Nucleus accumbens (tissue), 56 donors: ENCODE measurements at regions not wholly inside any gene's neighbourhood (a gene's known extent, or its start where the extent isn't known, plus 50 kb on each side); places are given as distances from the start of the nearest gene placed in this dataset.

Source experiments
- DNase-seq, 56 donors: peaks; one replicate each; lab custom pipeline; 2025; lab: John Stamatoyannopoulos, UW

DNA sequence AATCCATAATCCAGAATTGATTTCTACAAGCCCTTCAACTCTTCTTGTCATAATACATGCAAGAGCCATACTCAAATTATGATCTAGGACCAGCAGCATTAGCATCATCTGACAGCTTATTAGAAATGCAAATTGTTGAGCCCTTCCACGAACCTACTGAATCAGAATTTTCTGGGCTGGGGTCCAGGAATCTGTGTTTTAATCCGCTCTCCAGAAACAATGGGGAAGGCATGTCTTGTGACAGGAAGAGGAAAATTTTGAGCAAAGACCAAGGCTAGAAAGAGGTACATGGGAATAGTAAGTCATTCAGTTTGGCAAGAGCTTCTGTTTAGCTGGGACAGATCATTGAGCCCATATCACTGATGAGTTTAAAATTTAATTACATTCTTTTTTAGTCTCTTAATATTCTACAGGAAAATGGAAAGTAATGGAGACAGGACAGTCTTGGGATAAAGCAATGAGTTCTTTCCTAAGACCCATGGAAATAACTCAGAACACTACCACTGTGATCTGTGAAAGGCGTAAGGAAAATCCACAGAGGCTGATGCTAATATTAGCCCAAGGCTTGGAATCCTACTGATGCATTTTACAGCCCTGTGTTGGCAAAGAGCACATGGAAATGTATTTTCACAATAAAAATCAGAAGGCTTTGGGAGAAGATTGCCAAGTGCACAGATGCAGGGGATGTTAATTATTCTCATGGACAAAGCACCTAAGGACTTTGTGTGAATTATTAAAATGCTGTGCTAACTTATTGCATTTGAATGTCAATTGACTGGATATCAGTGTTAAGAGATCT, 73.7 kb upstream of the STK32A start:
- peak in 5 of 56 donors; percentile 2 to 32 (median 4) for DNase-seq

DNA sequence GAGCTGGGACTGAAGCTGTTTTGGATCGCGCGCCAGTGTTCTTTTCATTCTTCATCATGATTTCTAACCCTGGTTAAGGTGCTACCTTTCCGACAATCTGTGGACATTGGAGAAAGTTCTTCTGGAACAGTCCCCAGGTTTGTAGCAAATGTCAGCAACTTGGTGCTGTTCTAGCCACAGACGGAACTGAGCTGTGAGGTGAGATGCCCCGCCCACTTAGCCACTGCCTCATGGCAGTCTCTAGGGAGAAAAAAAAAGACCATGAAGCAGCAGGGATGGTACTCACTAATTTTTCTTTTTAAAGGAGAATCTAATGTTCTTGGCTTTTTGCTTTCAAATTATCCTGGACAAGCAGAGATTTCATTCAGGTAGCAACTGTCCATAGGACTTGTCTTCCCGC, 72.1 kb upstream of the STK32A start:
- DNase-seq: no peak

- DNase-seq: no peak
Measured at GRCh38 chr5:147167529-147167928, 67.3 kb upstream of the STK32A start.

DNA sequence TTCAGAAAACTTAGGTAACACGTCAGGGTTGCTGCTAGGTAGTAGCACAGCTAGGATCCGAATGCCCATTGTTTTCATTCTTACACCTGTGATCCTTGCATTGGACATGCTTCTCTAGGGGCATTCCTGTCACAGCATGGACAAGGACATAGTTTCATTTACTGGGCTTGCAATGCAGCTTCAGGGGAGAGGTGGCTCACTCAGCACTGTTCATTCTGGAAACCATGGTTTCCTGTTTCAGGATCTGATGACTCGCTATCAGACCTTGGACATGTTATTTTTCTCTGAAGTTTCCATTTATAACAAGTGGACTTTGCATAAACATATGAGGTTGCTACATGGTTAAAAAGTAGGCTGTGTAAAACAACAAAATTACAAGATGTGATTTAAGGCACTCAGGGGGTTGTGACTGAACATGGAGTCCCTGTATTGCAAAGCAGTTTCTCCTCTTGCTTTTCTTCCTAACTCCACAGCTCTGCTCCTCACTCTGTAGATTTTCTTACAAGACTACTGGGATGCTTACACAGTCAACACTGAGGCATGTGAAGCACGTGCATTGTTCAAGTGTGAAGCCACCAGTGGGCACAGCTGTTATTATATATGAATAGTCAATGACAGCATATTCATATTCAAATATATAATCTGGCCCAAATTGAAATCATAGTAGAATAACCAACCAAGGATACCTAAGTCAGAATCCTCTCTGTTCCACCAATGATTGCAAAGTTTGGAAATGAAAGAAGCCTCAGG, 66.1 kb upstream of the STK32A start:
- no peak for DNase-seq

- no peak for DNase-seq
Measured at GRCh38 chr5:147169399-147169798, 65.4 kb upstream of the STK32A start.

GRCh38 chr5:147169901-147170300, 64.9 kb upstream of the STK32A start:
- DNase-seq: no peak

DNA sequence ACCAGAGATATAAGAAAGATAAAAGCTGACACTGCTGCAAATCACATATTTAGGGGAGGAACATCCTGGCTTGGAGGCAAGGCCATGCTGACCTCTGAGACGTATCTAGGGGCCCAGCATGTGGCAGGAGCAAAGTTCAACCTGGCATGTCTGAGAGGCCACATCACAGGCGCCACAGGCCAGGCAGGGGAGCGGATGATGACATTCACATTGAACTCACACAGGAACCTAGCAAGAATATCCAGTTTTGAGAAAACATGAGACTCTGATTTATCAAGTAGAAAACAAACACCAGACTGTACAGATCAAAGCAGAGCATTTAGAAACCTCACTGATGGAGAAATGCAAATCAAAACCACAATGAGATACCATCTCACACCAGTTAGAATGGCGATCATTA, 64.2 kb upstream of the STK32A start:
- no peak for DNase-seq

- no peak for DNase-seq
Measured at GRCh38 chr5:147174671-147175265, 60.1 kb upstream of the STK32A start.

DNA sequence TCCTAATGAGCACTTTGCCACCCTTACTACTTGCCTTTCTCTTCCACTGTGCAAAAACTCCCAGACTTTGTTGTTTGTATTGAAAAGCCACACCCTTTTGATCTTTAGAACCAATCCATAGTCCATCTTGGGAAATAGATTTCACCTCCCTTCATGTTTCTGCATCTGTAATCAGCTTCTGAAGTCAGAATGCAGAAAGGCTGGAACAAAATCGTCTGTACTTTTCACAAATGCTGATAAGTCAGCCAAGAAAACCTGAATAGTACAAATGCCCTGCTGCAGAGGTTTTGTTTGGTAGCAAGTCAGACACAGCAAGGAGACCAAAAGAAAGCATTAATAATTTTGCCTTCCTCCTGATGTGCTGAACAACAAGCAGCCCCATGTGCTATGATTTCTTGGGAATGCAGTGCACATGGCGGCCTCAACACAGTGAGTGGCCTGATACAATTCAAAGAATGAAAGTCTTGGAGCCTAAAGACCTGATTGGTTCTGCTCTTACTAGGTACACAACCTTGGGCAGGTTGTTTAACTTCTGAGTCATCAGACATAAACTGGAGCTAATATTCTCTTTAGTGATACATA, 59.2 kb upstream of the STK32A start:
- no peak for DNase-seq

GRCh38 chr5:147176422-147176821, 58.4 kb upstream of the STK32A start:
- DNase-seq: no peak

DNA sequence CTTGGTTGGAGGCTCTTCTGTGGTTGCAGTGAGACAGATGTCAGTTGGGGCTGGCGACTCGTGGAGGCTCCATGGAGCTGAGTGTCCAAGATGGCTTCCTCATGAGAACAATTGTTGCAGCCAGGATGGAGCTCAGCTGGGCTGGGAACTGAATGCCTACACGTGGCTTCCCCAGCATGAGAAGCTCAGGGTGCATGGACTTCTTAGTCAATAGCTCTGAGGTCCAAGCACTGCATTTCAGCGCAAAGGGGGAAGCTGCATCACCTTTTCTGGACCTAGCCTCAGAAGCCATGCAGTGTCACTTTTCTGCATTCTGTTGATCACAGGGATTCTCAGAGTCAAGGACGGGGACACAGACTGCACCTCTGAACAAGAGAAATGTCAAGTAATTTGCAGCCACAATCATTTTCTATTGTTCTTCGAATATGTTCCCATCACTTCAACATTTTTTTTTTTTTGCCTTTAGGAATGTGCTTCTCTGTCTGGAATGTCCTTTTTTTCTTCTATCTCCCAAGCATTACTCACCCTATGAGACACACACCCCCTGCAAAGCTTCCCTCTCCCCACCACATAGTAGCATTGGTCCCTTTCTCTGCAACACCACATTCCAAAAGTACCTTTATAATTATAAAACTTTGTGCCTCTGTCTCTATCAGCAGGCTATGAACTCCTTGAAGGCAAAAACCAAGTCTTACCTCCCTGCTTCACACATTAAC, 57.5 kb upstream of the STK32A start:
- no peak for DNase-seq

- peak in 1 of 56 donors; percentile 7 for DNase-seq
Measured at GRCh38 chr5:147179562-147180147, 55.2 kb upstream of the STK32A start.

GRCh38 chr5:147180751-147181150, 54.1 kb upstream of the STK32A start:
- DNase-seq: no peak
